IPS-NIHi7 (cell line): ENCODE measurements at regions not wholly inside any gene's neighbourhood (a gene's known extent, or its start where the extent isn't known, plus 50 kb on each side); places are given as distances from the start of the nearest gene placed in this dataset.
A peak's percentile ranks its signal among the peaks of the same experiment; 100 is the strongest.

Experiments used
- DNase-seq: peaks from one replicate; pipeline ENCODE4 v3.0.0; 2012; ENCODE audit warnings: mixed read lengths; ENCODE audit errors: extremely low spot score

DNA sequence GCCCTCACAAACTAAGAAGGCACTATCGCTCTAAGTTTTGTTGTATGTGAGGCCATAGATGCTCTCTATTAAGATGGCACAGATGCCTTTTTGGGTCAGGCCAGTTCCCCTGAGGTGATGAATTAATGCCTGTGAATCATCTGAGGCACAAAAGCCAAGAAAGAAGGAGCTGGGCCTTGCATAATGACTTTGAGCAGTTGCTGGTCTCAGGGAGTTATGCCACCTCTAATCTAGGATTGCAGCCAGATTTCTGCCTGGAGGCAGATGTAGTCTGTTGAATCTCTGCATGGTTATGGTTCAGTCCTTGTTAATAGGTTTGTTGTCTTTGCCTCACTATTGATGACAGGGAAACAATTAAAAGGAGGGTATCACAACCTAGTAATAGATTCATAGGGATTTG lies 168.1 kb upstream of the CHRM3 start:
- no peak for DNase-seq

DNA sequence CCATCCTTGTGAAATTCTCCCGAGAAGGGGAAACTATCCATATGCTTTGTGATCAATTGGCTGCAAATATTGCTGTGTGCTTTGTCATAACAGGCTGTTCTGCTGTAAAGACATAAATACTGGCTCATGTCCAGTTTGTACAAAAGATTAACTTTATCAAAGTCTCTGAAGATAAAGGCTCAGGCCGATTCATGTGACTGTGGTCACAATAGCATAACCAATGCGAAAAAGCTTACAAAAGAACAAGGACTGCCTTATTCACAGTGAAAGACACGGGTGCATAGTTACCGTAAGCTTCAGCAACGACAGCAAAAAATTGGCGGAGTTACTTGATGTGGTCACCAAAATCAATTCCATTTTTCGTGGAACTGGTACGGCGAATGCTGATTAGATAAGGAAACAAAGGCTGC lies 173.6 kb upstream of the CHRM3 start:
- DNase-seq = no peak

DNA sequence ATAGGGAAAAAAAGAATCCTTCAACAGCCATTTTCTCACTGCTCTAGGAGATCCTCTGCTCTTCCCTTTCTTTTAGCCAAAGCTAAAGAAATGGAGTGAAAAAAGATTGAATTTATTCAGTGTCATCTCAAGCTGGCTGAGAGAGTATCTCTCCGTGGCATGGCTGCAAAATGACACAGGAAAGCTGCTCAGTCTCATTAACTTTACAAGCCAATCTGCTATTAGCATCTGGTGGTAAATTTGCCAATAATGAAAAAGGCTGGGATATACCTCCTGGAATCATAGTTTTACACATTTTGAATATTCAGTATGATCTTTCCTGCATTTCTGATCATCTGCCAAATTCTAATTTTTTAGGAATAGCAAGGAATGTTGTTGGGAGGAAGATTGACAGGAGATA lies 176.8 kb upstream of the CHRM3 start:
- DNase-seq = no peak

DNA sequence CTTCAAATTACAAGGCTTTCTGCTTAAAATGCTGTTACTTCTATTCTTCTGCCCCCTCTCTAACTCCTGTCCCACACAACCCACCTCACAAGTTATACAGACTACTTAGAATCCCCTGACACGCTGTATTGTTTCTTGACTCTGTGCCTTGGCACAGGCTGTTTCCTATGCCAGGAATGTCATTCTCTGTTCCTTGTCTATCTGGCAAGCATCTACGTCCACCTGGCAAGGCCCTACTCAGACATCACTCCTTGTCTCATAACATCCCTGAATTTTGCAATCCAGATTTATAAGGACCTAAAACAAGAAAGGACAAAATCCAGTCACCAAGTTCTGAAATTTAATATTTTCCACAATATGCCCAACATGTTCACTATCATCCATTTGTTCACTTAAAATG lies 182.0 kb upstream of the CHRM3 start:
- DNase-seq = no peak

DNA sequence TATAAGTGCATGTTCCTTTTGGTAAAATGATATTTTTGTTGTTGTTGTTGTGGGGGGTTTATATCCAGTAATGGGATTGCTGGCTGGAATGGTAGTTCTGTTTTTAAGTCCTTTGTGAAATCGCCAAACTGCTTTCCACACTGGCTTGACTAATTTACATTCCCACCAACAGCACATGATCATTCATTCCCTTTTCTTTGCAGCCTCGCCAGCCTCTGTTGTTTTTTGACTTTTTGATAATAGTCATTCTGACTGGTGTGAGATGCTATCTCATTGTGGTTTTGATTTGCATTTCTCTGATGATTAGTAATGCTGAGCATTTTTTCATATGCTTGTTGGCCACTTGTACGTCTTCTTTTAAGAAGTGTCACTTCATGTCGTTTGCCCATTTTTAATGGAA lies 188.5 kb upstream of the CHRM3 start:
- no peak for DNase-seq

DNA sequence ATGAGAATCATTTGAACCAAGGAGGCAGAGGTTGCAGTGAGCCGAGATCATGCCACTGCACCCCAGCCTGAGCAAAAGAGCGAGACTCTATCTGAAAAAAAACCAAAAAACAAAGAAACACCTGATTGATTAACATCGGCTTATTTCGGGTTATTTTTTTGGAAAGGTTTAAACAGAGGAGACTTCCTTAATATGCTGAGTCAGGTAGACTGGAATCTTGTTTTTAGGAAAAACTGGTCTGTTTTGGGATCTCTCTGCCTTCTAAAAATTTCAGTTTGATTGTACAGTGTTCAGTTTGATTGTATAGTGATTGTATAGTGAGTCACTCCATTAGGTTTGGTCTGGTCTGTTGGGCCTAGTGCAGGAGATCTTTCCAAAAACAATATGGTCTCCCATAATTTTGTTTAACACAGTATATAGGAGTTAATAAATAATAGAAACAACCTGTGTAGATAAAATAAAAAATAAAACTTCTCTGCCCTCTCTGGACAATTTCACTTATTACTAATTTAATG lies 196.3 kb upstream of the CHRM3 start:
- DNase-seq = no peak

DNA sequence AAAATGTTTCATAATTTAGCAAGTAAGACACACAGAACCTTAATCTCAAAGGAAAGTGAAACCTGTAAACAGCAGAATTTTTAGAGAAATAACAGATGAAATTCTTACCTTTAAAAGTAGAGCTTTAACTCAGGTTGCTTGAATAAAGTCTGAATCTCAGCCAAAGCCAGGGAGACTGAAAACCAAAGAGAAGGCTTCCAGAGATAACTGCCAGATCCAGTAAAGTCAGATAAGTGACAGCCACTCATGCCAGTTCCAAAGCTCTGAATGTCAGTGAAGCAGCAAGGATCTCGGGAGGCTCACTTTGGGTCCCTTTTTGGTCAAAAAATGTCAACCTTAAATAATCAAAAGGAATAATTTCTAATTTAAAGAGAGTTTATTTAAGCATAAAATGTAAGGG lies 199.9 kb upstream of the CHRM3 start:
- DNase-seq = no peak

DNA sequence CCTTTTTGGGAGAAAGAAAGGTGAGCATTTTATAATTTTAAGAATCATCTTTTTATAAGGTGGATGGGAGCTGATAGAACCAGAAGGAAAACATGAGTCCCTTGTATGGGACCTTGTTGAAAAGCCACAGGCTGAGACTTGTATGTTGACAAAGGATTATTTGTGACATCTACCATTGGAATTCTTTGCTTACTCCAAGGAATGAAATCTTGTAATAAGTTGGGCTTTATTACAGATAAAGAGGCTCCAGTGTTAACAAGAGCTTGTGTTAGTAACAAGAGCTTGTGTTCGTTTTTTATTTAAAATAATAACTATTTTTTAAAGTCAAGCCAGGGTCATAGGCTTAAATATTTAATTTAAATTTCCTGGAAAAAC lies 201.1 kb upstream of the CHRM3 start:
- DNase-seq = no peak

DNA sequence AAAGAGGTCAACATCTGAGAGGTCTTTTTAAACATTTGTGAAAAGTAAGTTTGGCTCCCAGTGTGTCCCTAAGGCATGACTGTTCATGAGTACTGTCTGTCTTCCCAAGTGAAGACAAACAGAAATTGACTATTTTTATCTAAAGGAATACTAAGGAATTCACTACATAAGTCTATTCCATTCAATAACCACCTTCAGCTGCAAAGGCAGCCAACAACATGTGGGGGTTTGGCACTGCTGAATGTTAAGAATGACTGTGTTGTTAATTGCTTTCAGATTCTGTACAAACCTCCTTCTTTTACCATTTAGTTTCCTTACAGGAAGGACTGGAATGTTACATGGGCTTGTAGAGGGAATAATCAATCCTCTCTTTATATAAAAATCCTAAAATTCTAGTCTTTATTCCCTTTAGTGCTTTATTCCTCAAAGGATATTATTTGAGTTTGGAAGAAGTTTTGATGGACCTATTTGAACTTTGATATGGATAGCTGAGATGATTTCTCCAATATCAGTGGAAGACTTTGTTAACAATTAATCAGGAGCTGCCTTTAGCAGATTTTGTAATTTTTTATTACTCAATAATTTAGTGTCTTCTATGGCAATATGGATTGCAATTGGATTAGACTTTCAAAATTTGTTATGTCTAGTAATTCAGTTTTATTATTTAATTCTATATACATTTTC lies 201.7 kb upstream of the CHRM3 start:
- DNase-seq = no peak

DNA sequence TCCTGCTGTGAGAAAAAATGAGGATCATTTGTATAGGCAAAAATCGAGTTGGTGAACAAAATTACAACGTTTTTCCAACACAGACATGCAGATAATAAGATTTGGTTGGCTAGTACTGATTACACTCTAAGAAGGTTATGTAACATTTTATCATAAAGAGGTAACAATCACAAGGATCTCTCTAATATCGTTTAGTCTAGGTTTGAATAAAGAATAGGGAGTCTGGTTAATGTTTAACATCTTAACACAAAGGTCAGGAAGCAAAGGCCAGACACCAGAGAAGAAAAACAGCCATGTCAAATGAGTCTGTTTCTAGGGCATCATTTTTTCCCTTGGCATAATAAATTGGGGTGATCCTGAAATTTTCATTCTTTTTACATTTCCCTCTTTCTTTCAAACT lies 207.4 kb upstream of the CHRM3 start:
- no peak for DNase-seq

DNA sequence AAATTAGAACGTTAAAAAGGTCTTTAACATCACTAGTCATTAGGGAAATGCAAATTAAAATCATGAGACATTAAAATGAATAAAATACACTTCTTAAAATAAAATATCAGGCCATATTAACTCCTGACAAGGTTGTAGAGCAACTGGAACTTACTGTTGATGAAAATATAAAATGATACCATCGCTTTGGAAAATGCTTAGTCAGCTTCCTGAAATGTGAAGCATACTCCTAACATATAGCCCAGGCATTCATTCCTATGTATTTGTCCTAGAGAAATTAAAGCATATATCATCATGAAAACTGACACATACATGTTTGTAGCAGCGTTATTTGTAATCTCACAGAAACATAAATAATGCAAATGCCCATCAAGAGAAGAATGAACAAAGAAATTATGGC lies 211.5 kb upstream of the CHRM3 start:
- no peak for DNase-seq

DNA sequence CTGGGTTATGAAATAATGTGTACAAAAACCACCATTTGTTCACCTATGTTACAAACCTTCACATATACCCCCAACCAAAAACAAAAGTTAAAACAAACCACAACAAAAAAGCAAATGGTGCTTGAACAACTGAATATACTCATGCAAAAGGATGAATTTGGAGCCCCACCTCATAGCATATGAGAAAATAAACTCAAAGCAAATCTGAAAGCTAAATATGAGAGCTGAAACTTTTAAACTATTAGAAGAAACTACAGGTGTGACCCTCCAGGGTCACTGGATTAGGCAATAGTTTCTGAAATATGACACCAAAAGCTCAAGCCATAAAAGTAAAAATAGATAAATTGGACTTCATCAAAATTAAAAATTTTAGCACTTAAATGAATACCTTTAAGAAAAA lies 215.5 kb upstream of the CHRM3 start:
- no peak for DNase-seq

DNA sequence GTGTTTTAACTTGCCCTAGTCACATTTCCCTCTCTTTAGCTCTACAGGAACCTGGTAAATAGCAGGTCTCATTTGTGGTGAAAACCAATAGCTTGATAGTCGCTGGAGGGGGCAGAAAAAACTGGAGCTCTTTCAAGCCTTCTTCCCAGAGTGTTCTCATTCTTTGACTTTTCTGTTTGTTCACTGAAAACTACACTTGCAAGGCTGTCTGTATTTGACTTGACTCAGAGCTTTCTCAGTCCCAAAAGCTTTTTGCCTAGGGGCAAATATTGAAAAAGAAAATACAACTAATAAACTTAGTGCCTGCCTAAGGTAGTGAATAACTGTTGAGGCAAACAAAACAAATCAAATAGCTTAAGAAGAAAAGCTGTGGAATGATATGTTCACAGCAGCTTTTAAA lies 217.1 kb upstream of the CHRM3 start:
- DNase-seq = no peak

DNA sequence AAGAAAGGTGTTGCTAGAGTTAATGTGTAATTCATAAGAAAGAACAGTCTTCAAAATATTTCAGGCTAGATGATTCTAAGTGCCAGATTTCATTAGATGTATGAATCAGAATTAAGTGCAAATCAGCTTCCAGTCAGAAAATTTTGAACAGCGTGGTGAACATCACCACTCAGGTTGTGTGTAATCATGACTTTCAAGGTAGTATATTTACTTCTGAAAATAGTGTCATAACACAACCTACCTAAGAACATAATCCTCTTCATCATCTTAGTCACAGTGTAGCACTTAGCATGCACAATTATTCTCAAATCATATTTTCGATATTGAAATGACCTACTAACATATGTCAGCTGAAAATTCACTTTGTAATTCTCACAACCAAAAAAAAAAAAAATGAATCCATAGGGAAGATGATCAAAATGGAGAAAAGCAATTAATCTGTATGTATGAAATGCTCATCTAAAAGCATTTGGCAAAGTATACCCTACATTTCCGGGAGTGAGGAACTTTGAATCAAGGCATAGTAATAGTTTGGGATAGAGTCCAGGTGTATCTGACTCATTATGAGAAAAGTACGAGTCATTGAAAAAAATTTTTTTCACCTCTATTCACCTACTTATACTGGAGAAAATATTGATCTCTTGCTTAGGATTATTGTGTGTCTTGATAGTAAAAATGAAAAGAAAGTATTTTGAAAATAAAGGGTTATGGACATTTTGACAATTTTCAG lies 221.8 kb upstream of the CHRM3 start:
- no peak for DNase-seq

DNA sequence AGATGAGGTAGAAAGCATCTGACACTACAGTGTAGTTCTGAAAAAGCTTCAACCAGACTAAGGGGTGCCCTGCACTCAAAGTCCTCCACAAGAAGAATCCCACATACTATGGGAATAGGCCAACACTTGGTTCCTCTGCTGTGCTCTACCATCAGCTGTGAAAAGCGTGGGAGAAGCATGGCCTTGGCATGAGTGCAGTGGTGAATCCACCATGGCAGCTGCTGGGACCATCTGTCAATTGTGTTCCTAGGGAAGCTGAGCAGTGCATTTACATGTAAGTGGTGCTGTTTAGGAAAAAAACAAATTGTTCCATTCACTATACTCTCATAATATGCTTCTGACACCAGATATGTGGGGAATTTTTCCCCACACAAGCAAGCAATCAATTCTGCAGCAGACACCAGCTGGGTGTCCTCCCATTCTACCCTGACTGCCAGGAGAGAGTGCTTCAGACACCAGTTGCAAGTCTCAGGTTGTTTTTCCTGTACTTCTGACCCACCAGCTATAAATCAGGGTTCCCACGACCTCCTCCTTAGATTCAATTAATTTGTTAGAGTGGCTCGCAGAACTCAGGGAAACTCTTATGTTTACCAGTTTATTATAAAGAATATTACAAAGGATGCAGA lies 230.8 kb upstream of the CHRM3 start:
- no peak for DNase-seq

DNA sequence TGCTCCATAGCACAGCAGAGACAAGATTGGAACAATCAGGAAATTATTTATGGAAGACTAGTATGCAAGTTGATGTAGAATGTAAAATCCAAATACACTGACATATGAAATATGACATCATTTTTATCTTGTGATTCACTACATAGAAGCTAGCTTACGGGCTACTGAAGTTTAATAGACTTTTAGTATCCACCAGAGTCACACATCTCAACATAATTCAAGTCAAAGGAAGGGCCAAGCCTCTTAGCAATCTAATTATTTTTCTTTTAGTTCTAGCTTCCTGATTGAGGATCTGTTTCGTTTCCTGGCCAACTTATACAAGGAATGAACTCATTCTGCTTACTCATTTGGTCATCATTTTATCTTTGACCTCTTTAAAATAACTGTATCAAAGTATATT lies 234.4 kb upstream of the CHRM3 start:
- no peak for DNase-seq

DNA sequence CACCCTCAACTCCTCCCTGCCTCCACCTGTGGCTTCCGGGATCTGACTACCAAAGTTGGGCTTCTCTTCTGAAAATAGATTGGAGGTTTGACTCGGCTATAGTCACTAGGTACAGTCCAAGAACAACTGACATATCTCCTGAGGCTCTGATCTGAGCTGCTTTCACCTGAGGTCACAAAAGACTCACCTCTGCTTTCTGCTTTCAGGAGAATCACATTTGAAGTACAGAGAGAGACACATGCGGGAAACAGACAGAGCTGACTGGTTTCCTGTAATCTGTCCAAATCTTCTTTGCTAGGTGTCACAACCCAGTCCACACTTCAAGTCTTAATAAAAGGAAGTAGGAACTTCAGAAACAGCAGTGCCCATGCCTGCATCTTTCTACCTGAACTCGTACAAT lies 245.4 kb upstream of the CHRM3 start:
- no peak for DNase-seq

DNA sequence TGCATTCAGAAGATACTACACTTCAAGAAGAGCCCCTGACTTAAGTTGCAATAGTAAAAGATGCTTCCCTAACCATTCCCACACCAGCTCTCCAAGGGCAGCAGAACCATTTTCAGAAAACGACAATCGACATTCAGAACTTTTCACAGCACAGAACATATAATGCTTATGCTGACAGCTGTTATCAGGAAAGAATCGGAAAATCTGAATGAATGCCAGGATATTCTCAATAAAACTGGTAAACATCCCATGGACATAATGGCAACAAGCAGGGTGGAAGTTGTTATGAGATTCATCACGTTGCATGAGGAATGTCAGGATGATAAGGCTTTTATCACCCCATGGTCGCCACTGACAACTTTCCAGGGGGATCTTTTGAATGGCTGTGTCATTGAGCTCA lies 246.6 kb upstream of the CHRM3 start:
- no peak for DNase-seq

DNA sequence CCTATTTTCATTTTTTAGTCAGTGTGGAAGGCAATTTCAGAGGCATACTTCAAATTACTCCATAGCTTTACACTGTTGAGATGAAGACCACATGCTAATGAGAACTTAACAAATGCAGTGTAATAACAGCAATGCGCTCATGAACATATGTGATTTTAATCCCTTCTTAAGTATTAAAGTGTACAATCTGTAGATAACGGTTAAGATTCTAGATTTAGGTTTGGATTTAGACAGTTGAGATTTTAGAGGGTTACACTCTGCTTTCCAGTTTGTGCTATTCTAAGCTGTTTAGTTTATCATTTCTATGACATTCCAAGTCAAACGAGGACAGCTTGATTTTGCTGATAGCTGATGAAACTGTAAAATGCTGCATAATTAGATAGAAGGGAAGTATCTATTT lies 257.8 kb upstream of the CHRM3 start:
- no peak for DNase-seq

DNA sequence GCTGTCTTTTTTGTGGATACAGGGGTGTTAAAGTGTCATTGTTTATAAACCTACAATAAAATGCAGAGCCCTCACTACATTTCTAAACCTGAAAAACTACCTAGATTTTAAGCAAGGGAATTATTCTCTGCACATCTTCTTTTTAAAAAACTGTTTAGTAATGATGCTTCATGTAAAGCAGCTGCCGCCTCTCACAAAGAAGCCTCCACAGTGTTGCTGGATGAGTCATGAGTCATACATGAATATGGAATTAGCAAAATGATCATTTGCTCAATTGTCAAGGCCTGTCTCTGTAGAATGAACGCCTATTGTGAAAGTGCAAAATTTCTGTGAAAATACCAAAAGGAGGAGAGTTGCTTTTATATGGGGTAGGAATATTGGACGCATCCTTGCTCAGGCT lies 259.5 kb upstream of the CHRM3 start:
- DNase-seq = no peak

DNA sequence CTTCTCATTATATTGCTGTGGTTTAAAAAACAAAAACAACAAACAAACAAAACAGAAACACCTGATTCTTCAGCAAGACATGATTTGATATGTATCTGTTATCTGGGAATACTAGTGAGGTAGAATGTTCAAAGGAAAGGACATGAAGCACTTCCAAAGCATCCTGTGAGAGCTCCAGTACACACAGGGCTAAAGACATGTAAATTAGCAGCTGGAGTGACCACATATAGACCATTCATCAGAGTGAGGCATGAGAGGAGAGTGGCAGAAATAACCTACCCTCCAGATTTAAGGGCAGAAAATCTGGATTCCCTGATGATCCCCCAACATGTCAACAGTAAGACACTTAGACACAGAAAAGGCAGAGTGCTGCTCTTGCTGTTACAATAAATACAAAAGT lies 260.5 kb upstream of the CHRM3 start:
- DNase-seq = no peak

DNA sequence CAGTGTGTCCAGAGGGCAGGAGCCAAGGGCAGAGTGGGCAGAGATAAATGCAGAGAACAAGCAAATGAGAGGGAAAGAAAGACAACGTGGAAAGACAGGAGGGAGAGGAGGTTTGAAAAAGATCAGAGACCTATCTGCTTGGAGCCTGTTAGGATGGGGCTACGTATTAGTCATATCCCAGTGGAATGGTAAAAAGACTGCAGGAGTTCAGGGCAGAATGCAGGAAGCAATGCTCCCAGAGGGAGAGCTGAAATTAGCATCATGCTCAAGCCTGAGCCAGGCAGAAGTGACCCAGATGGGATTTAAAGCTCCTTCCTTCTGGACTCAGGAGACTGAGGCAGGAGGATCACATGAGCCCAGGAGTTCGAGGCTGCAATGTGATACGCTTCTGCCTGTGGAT lies 261.3 kb upstream of the CHRM3 start:
- peak; percentile 62 for DNase-seq

DNA sequence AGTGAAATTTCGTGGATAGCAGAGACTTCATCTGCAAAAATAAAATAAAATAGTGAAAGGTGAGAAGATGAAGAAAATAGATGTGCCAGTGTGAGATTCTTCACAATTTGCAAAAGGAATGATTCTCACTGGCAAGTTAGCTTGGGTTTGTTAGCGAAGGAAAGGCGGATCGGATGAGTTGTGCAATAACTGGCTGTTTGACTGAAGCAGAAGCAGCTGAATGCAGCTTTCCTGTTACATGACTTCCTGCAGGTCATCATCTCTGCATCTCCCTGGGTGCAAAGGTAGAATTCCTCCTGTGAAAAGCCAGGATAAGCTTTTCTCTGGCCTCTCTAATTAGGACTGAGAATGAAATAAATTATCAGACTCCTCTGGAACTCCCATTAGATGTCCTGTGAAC lies 263.1 kb upstream of the CHRM3 start:
- DNase-seq = peak; percentile 16
